B cell (primary cell): ENCODE measurements at regions not wholly inside any gene's neighbourhood (a gene's known extent, or its start where the extent isn't known, plus 50 kb on each side); places are given as distances from the start of the nearest gene placed in this dataset.

Experiments used
- ATAC-seq: fragments of 200-7000 bp; cut with Tn5 transposase; one replicate; pipeline ENCODE4 v1.10.0; 2021; ENCODE audit warnings: low read depth, mild to moderate bottlenecking, moderate number of reproducible peaks, moderate library complexity
- CTCF ChIA-PET: fragments of 350-600 bp; sonication (Branson Sonifier 250); formaldehyde crosslinking; loops from one replicate; lab custom pipeline; 2021; ENCODE audit warnings: antibody characterized with exemption, inconsistent platforms; lab: Charles Lee
- POLR2A ChIA-PET: fragments of 350-600 bp; sonication (Branson Sonifier 250); formaldehyde crosslinking; loops from one replicate; lab custom pipeline; 2021; ENCODE audit warnings: antibody characterized with exemption; lab: Charles Lee
- DNase-seq: peaks from one replicate; pipeline ENCODE4 v3.0.0; 2013
- H2AFZ ChIP-seq: 2 replicates; pipeline ENCODE4 v1.6.1; 2012; ENCODE audit warnings: mild to moderate bottlenecking, low read depth, low read length; ENCODE audit not compliant: insufficient read depth, poor library complexity, severe bottlenecking
- H3K27ac ChIP-seq, 2 donors: 1 replicate in 1 of 2; 2 replicates in 1 of 2; pipeline ENCODE4 v1.5.1; 2012 to 2013; ENCODE audit warnings: low read length in 2 of 2, mild to moderate bottlenecking in 2 of 2, moderate library complexity in 1 of 2
- H3K27me3 ChIP-seq, 4 experiments: fragments of 200-600 bp in 1 of 4; sonication (generic) in 1 of 4; replicated peaks in 1 of 4; 1 replicate in 2 of 4; 2 replicates in 2 of 4; pipeline versions ENCODE4 v1.6.1 to v1.7.0; 2013 to 2016; ENCODE audit warnings: low read length in 3 of 4, mild to moderate bottlenecking in 2 of 4, mixed read lengths in 1 of 4, moderate library complexity in 1 of 4; ENCODE audit not compliant: insufficient read depth in 4 of 4, control insufficient read depth in 3 of 4; ENCODE audit errors: control extremely low read depth in 1 of 4
- H3K36me3 ChIP-seq, 2 experiments: replicated peaks in 1 of 2; 1 replicate in 1 of 2; 2 replicates in 1 of 2; pipeline versions ENCODE4 v1.6.1 to v1.7.1; 2013; ENCODE audit warnings: low read length in 1 of 2; ENCODE audit not compliant: insufficient read depth in 2 of 2, control insufficient read depth in 1 of 2; ENCODE audit errors: control extremely low read depth in 1 of 2, extremely low read depth in 1 of 2
- H3K4me1 ChIP-seq, 2 donors: fragments of 200-600 bp in 1 of 2; sonication (generic) in 1 of 2; 1 replicate in 1 of 2; 2 replicates in 1 of 2; pipeline versions ENCODE4 v1.5.1 to v1.6.1; 2013 to 2017; ENCODE audit warnings: low read length in 2 of 2; ENCODE audit not compliant: control insufficient read depth in 2 of 2, insufficient read depth in 2 of 2
- H3K4me2 ChIP-seq: replicated peaks from 2 replicates; pipeline ENCODE3; 2012; ENCODE audit warnings: mild to moderate bottlenecking, low read depth, low read length; ENCODE audit not compliant: poor library complexity, severe bottlenecking
- H3K4me3 ChIP-seq, 5 experiments: fragments of 200-600 bp in 1 of 5; sonication (generic) in 1 of 5; 1 replicate in 3 of 5; 2 replicates in 2 of 5; pipeline versions ENCODE4 v1.5.1 to v1.7.0; 2011 to 2016; ENCODE audit warnings: low read length in 4 of 5, mild to moderate bottlenecking in 4 of 5, low read depth in 2 of 5, control low read depth in 1 of 5, moderate library complexity in 1 of 5; ENCODE audit not compliant: insufficient read depth in 1 of 5; ENCODE audit errors: control extremely low read depth in 1 of 5, extremely low read depth in 1 of 5
- H3K79me2 ChIP-seq: fragments of 200-600 bp; sonication (generic); one replicate; pipeline ENCODE4 v1.6.0; 2016; ENCODE audit warnings: low read length; ENCODE audit not compliant: control insufficient read depth, insufficient read depth
- H3K9ac ChIP-seq: fragments of 200-600 bp; sonication (generic); 2 replicates; pipeline ENCODE4 v1.6.1; 2017; ENCODE audit warnings: mild to moderate bottlenecking, low read length, moderate library complexity
- H3K9me3 ChIP-seq, 3 donors: one replicate each; pipeline versions ENCODE4 v1.6.1 to v1.7.1; 2013; ENCODE audit warnings: low read length in 2 of 3; ENCODE audit not compliant: control insufficient read depth in 2 of 3, insufficient read depth in 1 of 3; ENCODE audit errors: control extremely low read depth in 1 of 3
- H4K20me1 ChIP-seq: 2 replicates; pipeline ENCODE4 v1.6.0; 2012; ENCODE audit warnings: mild to moderate bottlenecking, low read length; ENCODE audit not compliant: insufficient read depth, control insufficient read depth, poor library complexity, severe bottlenecking
- H3K27ac Mint-ChIP-seq: one replicate; pipeline ENCODE4 v1.8.0; 2021; ENCODE audit warnings: mixed read lengths
- H3K27me3 Mint-ChIP-seq: one replicate; pipeline ENCODE4 v1.8.0; 2021; ENCODE audit warnings: mixed read lengths
- H3K4me1 Mint-ChIP-seq: one replicate; pipeline ENCODE4 v1.8.0; 2021; ENCODE audit warnings: mixed read lengths
- H3K4me3 Mint-ChIP-seq: one replicate; pipeline ENCODE4 v1.8.0; 2021; ENCODE audit warnings: mixed read lengths
- H3K9me3 Mint-ChIP-seq: one replicate; pipeline ENCODE4 v1.8.0; 2022; ENCODE audit warnings: mixed read lengths; ENCODE audit not compliant: insufficient read depth
- CTCF ChIP-seq: fragments of 200-600 bp; IDR thresholded peaks from one replicate; pipeline ENCODE4 v1.8.0; 2022; ENCODE audit warnings: antibody characterized with exemption, mild to moderate bottlenecking
- EZH2 ChIP-seq: IDR thresholded peaks from 2 replicates; pipeline ENCODE4 v1.6.1; 2012; ENCODE audit warnings: borderline replicate concordance, low read depth, mild to moderate bottlenecking, moderate library complexity, low read length; ENCODE audit not compliant: insufficient read depth, poor library complexity, severe bottlenecking
- WGBS: methylation state at CpG from one replicate; pipeline ENCODE4 v1.1.5; 2013; ENCODE audit warnings: missing lambda C conversion rate; ENCODE audit not compliant: insufficient coverage; 5-methylcytosine and 5-hydroxymethylcytosine counted together
- intact Hi-C: fragments of 100-400 bp; cut with micrococcal nuclease; formaldehyde crosslinking; loops from one replicate; pipeline ENCODE4 v1.10.0; 2022

- no peak for DNase-seq
- no peak for TF ChIP-seq EZH2
- no peak for TF ChIP-seq CTCF
Measured at GRCh38 chr6:164025180-164025579, 610.7 kb downstream of the QKI start.

GRCh38 chr6:164023535-164023934 is 609.0 kb downstream of the QKI start:
- Mint-ChIP-seq H3K27me3 (peaks cover 2% of the 10 kb centered on the region), H3K27ac (no peak overlapping the region), H3K4me3 (no peak overlapping the region), H3K9me3 (no peaks in the 10 kb centered on the region), H3K4me1 (no peaks in the 10 kb centered on the region)
- H3K4me1 ChIP-seq, result no peaks in the 10 kb centered on the region
- no peak overlapping the region for H2AFZ ChIP-seq
- no peaks in the 10 kb centered on the region for H3K27me3 ChIP-seq
- WGBS, result 80% methylated on average over 6 of the region's 7 CpGs
- H3K27ac ChIP-seq, result no peak overlapping the region
- CTCF ChIA-PET, result no interaction called here
- H3K4me2 ChIP-seq, result no peak overlapping the region
- TF ChIP-seq EZH2 (no peak), CTCF (no peak)
- no peaks in the 10 kb centered on the region for H4K20me1 ChIP-seq
- H3K79me2 ChIP-seq, result no peaks in the 10 kb centered on the region
- no peak for DNase-seq
- H3K9ac ChIP-seq, result no peak overlapping the region
- no peaks in the 10 kb centered on the region for H3K36me3 ChIP-seq
- POLR2A ChIA-PET, result no interaction called here
- intact Hi-C loops, result no loop called here
- no peak overlapping the region for H3K4me3 ChIP-seq
- peaks cover 0 to 8% (median 0%) of the 10 kb centered on the region in 3 donors for H3K9me3 ChIP-seq
- no peak for ATAC-seq

More at GRCh38 chr6:164025180-164025579, 610.7 kb downstream of the QKI start:
- Histone ChIP-seq H3K9me3 (peaks cover 0 to 3% (median 0%) of the 10 kb centered on the region in 3 donors), H4K20me1 (no peaks in the 10 kb centered on the region), H3K27me3 (no peaks in the 10 kb centered on the region), H3K4me3 (no peak overlapping the region), H3K9ac (no peak overlapping the region), H3K27ac (no peak overlapping the region), H3K4me1 (no peaks in the 10 kb centered on the region), H3K79me2 (no peaks in the 10 kb centered on the region), H3K36me3 (no peaks in the 10 kb centered on the region), H3K4me2 (no peak overlapping the region), H2AFZ (no peak overlapping the region)
- 100% methylated on average over 1 of the region's 6 CpGs for WGBS
- no peak overlapping the region for H3K27ac Mint-ChIP-seq
- intact Hi-C loops, result no loop called here
- CTCF ChIA-PET, result no interaction called here
- H3K9me3 Mint-ChIP-seq, result no peaks in the 10 kb centered on the region
- H3K4me3 Mint-ChIP-seq, result no peak overlapping the region
- POLR2A ChIA-PET, result no interaction called here
- no peaks in the 10 kb centered on the region for H3K4me1 Mint-ChIP-seq
- no peaks in the 10 kb centered on the region for H3K27me3 Mint-ChIP-seq
- no peak for ATAC-seq
